PC-3 (cell line): ENCODE measurements at regions not wholly inside any gene's neighbourhood (a gene's known extent, or its start where the extent isn't known, plus 50 kb on each side); places are given as distances from the start of the nearest gene placed in this dataset.

Source experiments
- ATAC-seq: fragments of 200-7000 bp; cut with Tn5 transposase; 2 replicates; pipeline ENCODE4 v1.9.1; 2020; ENCODE audit warnings: mild to moderate bottlenecking, moderate library complexity
- BruUV-seq: library from RNA; stranded (reverse); fragments of 400-500 nt; replicated peaks from 2 replicates; lab custom pipeline; 2021; lab: Mats Ljungman, UMichigan
- CTCF ChIA-PET: fragments of 300-600 bp; sonication (Branson Sonifier 250); formaldehyde crosslinking; loops from one replicate; lab custom pipeline; 2022; ENCODE audit warnings: antibody characterized with exemption; lab: Charles Lee
- POLR2A ChIA-PET: fragments of 300-600 bp; sonication (Branson Sonifier 250); formaldehyde crosslinking; loops from one replicate; lab custom pipeline; 2022; ENCODE audit warnings: antibody characterized with exemption; ENCODE audit not compliant: unreplicated experiment; lab: Charles Lee
- DNase-seq: peaks from one replicate; pipeline ENCODE4 v3.0.0-alpha.2; 2015
- H2AFZ ChIP-seq: fragments of 300-600 bp; sonication (generic); 2 replicates; pipeline ENCODE4 v1.6.0; 2016; ENCODE audit warnings: antibody characterized with exemption, low read length
- H3F3A ChIP-seq: fragments of 300-600 bp; sonication (generic); one replicate; pipeline ENCODE4 v1.6.0; 2017; ENCODE audit warnings: antibody characterized with exemption, low read length, control low read depth, mild to moderate bottlenecking; ENCODE audit not compliant: unreplicated experiment
- H3K27ac ChIP-seq: fragments of 300-600 bp; sonication (generic); 2 replicates; pipeline ENCODE4 v1.5.1; 2016; ENCODE audit warnings: mild to moderate bottlenecking, low read length
- H3K27me3 ChIP-seq: fragments of 300-600 bp; sonication (generic); 2 replicates; pipeline ENCODE4 v1.6.1; 2016; ENCODE audit warnings: low read length, mixed read lengths
- H3K36me3 ChIP-seq: fragments of 300-600 bp; sonication (generic); 2 replicates; pipeline ENCODE4 v1.6.1; 2016; ENCODE audit warnings: low read depth, mixed run types, low read length, mixed read lengths
- H3K4me1 ChIP-seq: fragments of 300-600 bp; sonication (generic); 2 replicates; pipeline ENCODE4 v1.5.1; 2016; ENCODE audit warnings: low read length; ENCODE audit not compliant: insufficient read depth
- H3K4me2 ChIP-seq: fragments of 300-600 bp; sonication (generic); 2 replicates; pipeline ENCODE4 v1.6.0; 2016; ENCODE audit warnings: low read length
- H3K4me3 ChIP-seq: fragments of 300-600 bp; sonication (generic); 2 replicates; pipeline ENCODE4 v1.5.1; 2016; ENCODE audit warnings: mild to moderate bottlenecking, low read length, mixed read lengths
- H3K79me2 ChIP-seq: fragments of 300-600 bp; sonication (generic); 2 replicates; pipeline ENCODE4 v1.6.1; 2017; ENCODE audit warnings: low read length, mixed read lengths
- H3K9ac ChIP-seq: fragments of 300-600 bp; sonication (generic); 2 replicates; pipeline ENCODE4 v1.6.0; 2016; ENCODE audit warnings: mild to moderate bottlenecking, low read length
- H3K9me2 ChIP-seq: fragments of 300-600 bp; sonication (generic); replicated peaks from 2 replicates; pipeline ENCODE4 v1.6.1; 2016; ENCODE audit warnings: mixed run types, low read length, mixed read lengths
- H3K9me3 ChIP-seq: fragments of 300-600 bp; sonication (generic); 2 replicates; pipeline ENCODE4 v1.6.1; 2016; ENCODE audit warnings: low read length, mixed read lengths
- H4K20me1 ChIP-seq: fragments of 300-600 bp; sonication (generic); 2 replicates; pipeline ENCODE4 v1.6.1; 2016; ENCODE audit warnings: low read length, mixed read lengths
- CTCF ChIP-seq: fragments of 300-600 bp; sonication (generic); conservative IDR thresholded peaks from 2 replicates; pipeline ENCODE4 v1.5.1; 2017; ENCODE audit warnings: antibody characterized with exemption, low read depth, mild to moderate bottlenecking, low read length
- EZH2 ChIP-seq: fragments of 300-600 bp; sonication (generic); IDR thresholded peaks from one replicate; pipeline ENCODE4 v1.6.1; 2017; ENCODE audit warnings: antibody characterized with exemption, mild to moderate bottlenecking, low read length; ENCODE audit not compliant: unreplicated experiment
- EZH2phosphoT487 ChIP-seq: fragments of 300-600 bp; sonication (generic); IDR thresholded peaks from 2 replicates; pipeline ENCODE4 v1.6.1; 2018; ENCODE audit warnings: mild to moderate bottlenecking, antibody characterized with exemption, low read length, borderline replicate concordance
- intact Hi-C: fragments of 100-400 bp; cut with micrococcal nuclease; formaldehyde crosslinking; loops from 2 replicates; pipeline ENCODE4 v1.9.0; 2023

DNA sequence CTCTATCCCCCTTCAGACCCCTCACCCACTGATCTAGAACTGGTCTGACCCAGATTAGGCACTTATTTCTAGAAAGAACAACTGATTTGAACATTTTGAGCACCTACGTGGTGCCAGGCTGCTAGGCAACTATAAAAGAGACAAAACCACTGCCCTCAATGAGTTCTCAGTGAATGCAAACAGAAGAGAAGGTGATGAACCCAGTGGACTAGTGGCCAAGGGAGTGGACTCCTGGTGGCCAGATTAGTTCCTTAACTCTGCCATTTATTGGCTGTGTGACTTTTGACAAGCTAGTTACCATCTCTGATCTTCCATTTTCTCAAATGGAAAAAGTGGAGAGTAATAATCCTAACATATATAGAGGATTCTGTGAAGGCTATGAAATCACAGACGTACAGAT, 259.1 kb upstream of the SALL1 start:
- no peak for DNase-seq
- ChIA-PET POLR2A (no interaction called here), CTCF (no interaction called here)
- H3K27me3 ChIP-seq: no peaks in the 10 kb centered on the region
- H3K4me1 ChIP-seq: no peaks in the 10 kb centered on the region
- H3K4me2 ChIP-seq: no peak overlapping the region
- H3K4me3 ChIP-seq: no peak overlapping the region
- no peak overlapping the region for H3K9ac ChIP-seq
- intact Hi-C loops: no loop called here
- no peaks in the 10 kb centered on the region for H3K36me3 ChIP-seq
- no peaks in the 10 kb centered on the region for H4K20me1 ChIP-seq
- no peaks in the 10 kb centered on the region for H3K79me2 ChIP-seq
- H2AFZ ChIP-seq: no peak overlapping the region
- BruUV-seq: no TSS peak
- H3F3A ChIP-seq: no peaks in the 10 kb centered on the region
- TF ChIP-seq EZH2phosphoT487 (no peak), EZH2 (no peak), CTCF (no peak)
- no peaks in the 10 kb centered on the region for H3K9me3 ChIP-seq
- no peak for ATAC-seq
- H3K27ac ChIP-seq: no peak overlapping the region
- no peaks in the 10 kb centered on the region for H3K9me2 ChIP-seq

DNA sequence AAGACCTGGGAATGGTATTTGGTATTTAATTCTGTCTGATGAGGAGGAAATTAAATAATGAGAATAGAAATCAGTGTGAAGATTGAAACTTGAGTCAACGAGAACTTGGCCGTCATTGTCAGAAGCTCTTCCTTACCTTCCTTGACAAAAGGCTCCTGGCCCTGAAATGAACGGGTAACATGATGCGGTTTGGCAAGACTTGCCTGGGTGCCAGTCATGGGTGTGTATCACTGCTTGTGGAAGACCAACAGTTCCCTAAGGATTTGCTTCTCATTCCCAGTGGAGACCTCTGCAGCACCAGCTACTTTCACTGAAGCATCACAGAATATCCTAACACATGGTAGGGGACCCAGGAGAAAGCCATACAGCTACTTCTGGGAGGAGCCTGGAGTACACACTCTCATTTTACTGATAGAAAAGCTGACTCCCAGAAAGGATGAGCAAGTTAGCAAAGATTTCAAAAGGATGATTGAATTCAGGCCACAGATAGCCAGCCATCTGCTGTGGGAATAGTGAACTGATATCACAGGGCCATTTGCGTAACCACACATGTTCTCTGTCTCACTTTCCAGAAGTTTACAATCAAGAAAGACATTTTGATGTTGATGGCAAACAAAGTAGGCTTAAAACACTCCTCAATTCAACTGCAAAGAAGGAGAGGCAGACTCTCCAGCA, 258.1 kb upstream of the SALL1 start:
- Histone ChIP-seq H3F3A (no peaks in the 10 kb centered on the region), H3K4me2 (no peak overlapping the region), H4K20me1 (no peaks in the 10 kb centered on the region), H3K4me3 (no peak overlapping the region), H3K36me3 (no peaks in the 10 kb centered on the region), H3K9me3 (no peaks in the 10 kb centered on the region), H3K27ac (no peak overlapping the region), H2AFZ (no peak overlapping the region), H3K27me3 (no peaks in the 10 kb centered on the region), H3K4me1 (no peaks in the 10 kb centered on the region), H3K9me2 (no peaks in the 10 kb centered on the region), H3K9ac (no peak overlapping the region), H3K79me2 (no peaks in the 10 kb centered on the region)
- DNase-seq: no peak
- no TSS peak for BruUV-seq
- no peak for ATAC-seq
- TF ChIP-seq CTCF (no peak), EZH2 (no peak), EZH2phosphoT487 (no peak)
- ChIA-PET CTCF (no interaction called here), POLR2A (no interaction called here)
- intact Hi-C loops: no loop called here

- no peaks in the 10 kb centered on the region for H3K9me3 ChIP-seq
- H3F3A ChIP-seq: no peaks in the 10 kb centered on the region
- no peaks in the 10 kb centered on the region for H3K36me3 ChIP-seq
- no peaks in the 10 kb centered on the region for H4K20me1 ChIP-seq
- H3K4me1 ChIP-seq: no peaks in the 10 kb centered on the region
- intact Hi-C loops: no loop called here
- no peaks in the 10 kb centered on the region for H3K79me2 ChIP-seq
- POLR2A ChIA-PET: no interaction called here
- no peak overlapping the region for H3K4me2 ChIP-seq
- ATAC-seq (no peak), DNase-seq (peak; percentile 3)
- H3K4me3 ChIP-seq: no peak overlapping the region
- TF ChIP-seq CTCF (no peak), EZH2 (no peak), EZH2phosphoT487 (no peak)
- BruUV-seq: no TSS peak
- H3K27ac ChIP-seq: no peak overlapping the region
- no peaks in the 10 kb centered on the region for H3K9me2 ChIP-seq
- CTCF ChIA-PET: no interaction called here
- no peak overlapping the region for H2AFZ ChIP-seq
- no peak overlapping the region for H3K9ac ChIP-seq
- H3K27me3 ChIP-seq: no peaks in the 10 kb centered on the region
Observed at GRCh38 chr16:51408357-51408756, 257.3 kb upstream of the SALL1 start.
